ENCODE measurements at regions not wholly inside any gene's neighbourhood (a gene's known extent, or its start where the extent isn't known, plus 50 kb on each side); places are given as distances from the start of the nearest gene placed in this dataset.

DNA sequence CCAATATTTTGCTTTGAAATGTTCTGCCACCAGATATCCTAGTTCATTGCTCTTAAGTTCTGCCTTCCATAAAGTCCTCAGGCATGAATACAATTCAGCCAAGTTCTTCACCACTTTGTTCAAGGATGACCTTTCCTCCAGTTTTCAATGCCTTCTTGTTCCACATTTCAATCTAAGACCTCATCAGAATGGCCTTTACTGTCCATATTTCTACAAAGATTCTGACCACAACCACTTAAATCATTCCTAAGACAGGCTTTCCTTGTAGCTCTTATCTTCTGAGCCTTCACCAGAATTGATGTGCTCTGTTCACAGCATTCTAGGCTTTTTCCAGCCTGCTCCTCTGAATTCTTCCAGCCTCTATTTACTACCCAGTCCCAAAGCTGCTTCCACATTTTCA lies 319.0 kb downstream of the HACE1 start:
- no peak for ATAC-seq (ENCODE audit: low FRiP score)
- DNase-seq, result no peak
- Histone ChIP-seq H3K27ac (ENCODE audit: low read depth in 1 of 2, low read length in 2 of 2) (no peak overlapping the region), H3K27me3 (ENCODE audit: control insufficient read depth in 1 of 2, insufficient read depth in 2 of 2, low read length in 1 of 2) (no peaks in the 10 kb centered on the region), H3K9me3 (ENCODE audit: control insufficient read depth, low read length) (no peaks in the 10 kb centered on the region), H3K36me3 (ENCODE audit: control insufficient read depth in 1 of 2, insufficient read depth in 2 of 2, low read length in 1 of 2) (no peaks in the 10 kb centered on the region), H3K4me1 (ENCODE audit: control insufficient read depth in 1 of 2, insufficient read depth in 2 of 2, low read length in 2 of 2) (peaks cover 0 to 7% of the 10 kb centered on the region in 2 donors), H3K4me3 (ENCODE audit: low read length in 2 of 2) (no peak overlapping the region)
- intact Hi-C loops (cut with DNase I), result no loop called here

DNA sequence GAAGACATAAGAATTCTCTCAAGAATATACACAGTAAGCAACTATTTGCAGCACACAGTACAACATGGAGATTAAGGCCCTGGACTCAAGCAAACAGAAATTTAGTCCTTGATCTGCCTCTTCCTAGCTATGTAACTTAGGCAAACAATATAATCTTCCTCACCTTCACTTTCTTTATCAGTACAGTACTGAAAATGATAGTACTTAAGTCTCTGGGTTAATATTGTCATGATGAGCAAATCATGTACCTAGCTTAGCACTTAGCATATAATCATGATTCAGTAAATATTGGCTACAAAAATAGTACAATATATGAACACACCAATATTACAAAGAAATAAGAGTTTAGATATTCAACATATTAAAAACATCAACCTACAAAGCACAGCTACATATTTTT lies 320.5 kb downstream of the HACE1 start:
- no peak for ATAC-seq (ENCODE audit: low FRiP score)
- intact Hi-C loops (cut with DNase I), result no loop called here

DNA sequence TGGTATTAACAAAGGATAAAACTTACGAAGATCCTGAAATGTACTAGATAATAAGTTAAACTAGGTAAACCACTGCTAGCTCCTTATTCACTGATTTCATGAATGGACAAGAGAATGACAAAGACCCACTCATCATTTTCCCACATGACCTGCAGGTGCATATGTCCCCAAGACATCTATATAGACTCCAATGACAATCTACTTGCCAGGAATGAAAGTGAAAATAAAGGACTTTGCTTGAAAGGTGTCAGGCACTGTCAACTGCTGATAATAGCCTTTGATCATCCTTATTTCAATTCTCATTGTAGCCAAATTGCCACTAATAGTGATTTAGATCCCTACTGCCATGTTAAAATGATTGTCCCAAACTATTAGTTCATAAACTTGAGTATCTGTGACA lies 321.8 kb downstream of the HACE1 start:
- Histone ChIP-seq H3K4me1 (ENCODE audit: control insufficient read depth in 1 of 2, insufficient read depth in 2 of 2, low read length in 2 of 2) (peaks cover 4 to 13% of the 10 kb centered on the region in 2 donors), H3K9me3 (ENCODE audit: control insufficient read depth, low read length) (no peaks in the 10 kb centered on the region), H3K27ac (ENCODE audit: low read depth in 1 of 2, low read length in 2 of 2) (no peak overlapping the region), H3K4me3 (ENCODE audit: low read length in 2 of 2) (no peak overlapping the region), H3K36me3 (ENCODE audit: control insufficient read depth in 1 of 2, insufficient read depth in 2 of 2, low read length in 1 of 2) (no peaks in the 10 kb centered on the region), H3K27me3 (ENCODE audit: control insufficient read depth in 1 of 2, insufficient read depth in 2 of 2, low read length in 1 of 2) (no peaks in the 10 kb centered on the region)
- intact Hi-C loops (cut with DNase I), result no loop called here
- DNase-seq, result no peak
- ATAC-seq (ENCODE audit: low FRiP score), result no peak
- 86 to 98% methylated on average over 1 of the region's 1 CpG for WGBS, 2 donors

More for the DNA sequence above, 320.5 kb downstream of the HACE1 start:
- Histone ChIP-seq H3K27ac (ENCODE audit: low read depth in 1 of 2, low read length in 2 of 2) (no peak overlapping the region), H3K4me3 (ENCODE audit: low read length in 2 of 2) (no peak overlapping the region), H3K27me3 (ENCODE audit: control insufficient read depth in 1 of 2, insufficient read depth in 2 of 2, low read length in 1 of 2) (no peaks in the 10 kb centered on the region), H3K9me3 (ENCODE audit: control insufficient read depth, low read length) (no peaks in the 10 kb centered on the region), H3K4me1 (ENCODE audit: control insufficient read depth in 1 of 2, insufficient read depth in 2 of 2, low read length in 2 of 2) (peaks cover 0 to 7% of the 10 kb centered on the region in 2 donors), H3K36me3 (ENCODE audit: control insufficient read depth in 1 of 2, insufficient read depth in 2 of 2, low read length in 1 of 2) (no peaks in the 10 kb centered on the region)
- DNase-seq, result no peak

DNA sequence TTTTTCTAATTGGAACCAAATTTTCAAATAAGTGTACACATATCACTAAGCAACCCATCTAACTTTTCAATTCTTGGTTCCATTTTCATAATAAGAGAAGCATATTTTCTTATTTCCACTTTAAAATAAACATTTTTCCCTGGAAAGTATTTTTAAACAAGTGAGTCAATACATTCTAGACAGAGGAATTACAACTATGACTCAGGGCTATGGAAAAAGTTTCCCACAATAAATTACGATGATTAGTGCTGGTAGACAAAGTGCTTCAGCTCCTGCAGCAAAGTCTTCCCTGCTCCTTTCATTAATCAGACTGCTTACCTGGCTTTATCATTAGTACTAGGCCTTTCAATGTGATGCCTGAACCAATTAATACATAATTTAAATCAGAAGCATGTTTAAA lies 322.5 kb downstream of the HACE1 start:
- intact Hi-C loops (cut with DNase I), result no loop called here
- no peaks in the 10 kb centered on the region for H3K9me3 ChIP-seq (ENCODE audit: control insufficient read depth, low read length)
- H3K4me1 ChIP-seq (ENCODE audit: control insufficient read depth in 1 of 2, insufficient read depth in 2 of 2, low read length in 2 of 2), result peaks cover 4 to 16% of the 10 kb centered on the region in 2 donors
- H3K4me3 ChIP-seq (ENCODE audit: low read length in 2 of 2), result no peak overlapping the region
- no peaks in the 10 kb centered on the region for H3K36me3 ChIP-seq (ENCODE audit: control insufficient read depth in 1 of 2, insufficient read depth in 2 of 2, low read length in 1 of 2)
- H3K27ac ChIP-seq (ENCODE audit: low read depth in 1 of 2, low read length in 2 of 2), result no peak overlapping the region
- DNase-seq, result no peak
- H3K27me3 ChIP-seq (ENCODE audit: control insufficient read depth in 1 of 2, insufficient read depth in 2 of 2, low read length in 1 of 2), result no peaks in the 10 kb centered on the region
- WGBS, 2 donors, result 0 to 2% methylated on average over 1 of the region's 1 CpG
- no peak for ATAC-seq (ENCODE audit: low FRiP score)

DNA sequence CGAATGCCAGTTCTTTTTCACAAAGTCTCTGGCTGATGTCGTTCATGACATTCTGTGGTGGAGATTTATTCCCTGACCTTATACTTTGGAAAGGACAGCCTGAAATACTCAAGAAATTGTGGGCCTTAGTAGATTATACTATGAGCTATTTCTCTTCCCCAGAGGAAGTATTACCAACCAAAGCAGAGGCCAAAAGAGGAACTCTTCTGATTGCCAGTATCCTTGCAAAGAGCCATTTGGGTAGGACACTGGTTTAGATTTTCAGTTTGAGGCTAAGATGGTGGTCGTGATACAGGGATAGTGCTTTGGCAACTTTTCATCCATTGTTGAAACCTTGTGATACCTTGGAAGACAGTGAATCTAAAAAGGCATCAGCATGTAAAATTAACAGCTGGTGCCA lies 327.3 kb downstream of the HACE1 start:
- intact Hi-C loops (cut with DNase I), result no loop called here
- WGBS, 2 donors, result 20 to 25% methylated on average over 3 of the region's 3 CpGs
- H3K4me1 ChIP-seq (ENCODE audit: control insufficient read depth in 1 of 2, insufficient read depth in 2 of 2, low read length in 2 of 2), result peaks cover 7 to 20% of the 10 kb centered on the region in 2 donors
- ATAC-seq (ENCODE audit: low FRiP score) (no peak), DNase-seq (no peak)
- no peaks in the 10 kb centered on the region for H3K9me3 ChIP-seq (ENCODE audit: control insufficient read depth, low read length)
- no peaks in the 10 kb centered on the region for H3K27me3 ChIP-seq (ENCODE audit: control insufficient read depth in 1 of 2, insufficient read depth in 2 of 2, low read length in 1 of 2)
- H3K36me3 ChIP-seq (ENCODE audit: control insufficient read depth in 1 of 2, insufficient read depth in 2 of 2, low read length in 1 of 2), result no peaks in the 10 kb centered on the region
- no peak overlapping the region for H3K27ac ChIP-seq (ENCODE audit: low read depth in 1 of 2, low read length in 2 of 2)
- H3K4me3 ChIP-seq (ENCODE audit: low read length in 2 of 2), result no peak overlapping the region

DNA sequence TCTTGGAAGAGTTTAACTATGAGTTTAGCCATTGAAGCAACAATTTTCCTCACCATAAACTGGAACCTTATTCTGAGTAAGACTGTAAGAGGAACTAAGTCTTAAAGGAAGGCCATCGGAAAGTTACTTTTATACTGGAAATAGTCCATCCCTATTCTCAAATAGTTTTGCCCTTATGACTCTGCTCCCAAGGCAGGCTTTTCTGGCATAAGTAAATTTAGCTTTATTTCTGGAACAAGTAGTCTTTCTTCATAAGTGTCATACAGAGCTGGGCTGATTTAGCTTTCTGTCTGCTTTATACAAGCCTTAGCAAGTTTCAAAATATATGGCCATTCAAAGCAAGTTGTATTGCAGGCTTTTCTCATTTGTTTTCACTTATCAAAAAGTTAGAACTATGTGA lies 328.1 kb downstream of the HACE1 start:
- intact Hi-C loops (cut with DNase I), result no loop called here
- H3K36me3 ChIP-seq (ENCODE audit: control insufficient read depth in 1 of 2, insufficient read depth in 2 of 2, low read length in 1 of 2), result no peaks in the 10 kb centered on the region
- peak; percentile 60 for ATAC-seq (ENCODE audit: low FRiP score)
- 3 to 8% methylated on average over 1 of the region's 1 CpG for WGBS, 2 donors
- no peak for DNase-seq
- no peaks in the 10 kb centered on the region for H3K27me3 ChIP-seq (ENCODE audit: control insufficient read depth in 1 of 2, insufficient read depth in 2 of 2, low read length in 1 of 2)
- H3K4me3 ChIP-seq (ENCODE audit: low read length in 2 of 2), result no peak overlapping the region
- peaks cover 7 to 20% of the 10 kb centered on the region in 2 donors for H3K4me1 ChIP-seq (ENCODE audit: control insufficient read depth in 1 of 2, insufficient read depth in 2 of 2, low read length in 2 of 2)
- H3K9me3 ChIP-seq (ENCODE audit: control insufficient read depth, low read length), result no peaks in the 10 kb centered on the region
- H3K27ac ChIP-seq (ENCODE audit: low read depth in 1 of 2, low read length in 2 of 2), result peak overlapping the region in 1 of 2 donors; percentile 28

DNA sequence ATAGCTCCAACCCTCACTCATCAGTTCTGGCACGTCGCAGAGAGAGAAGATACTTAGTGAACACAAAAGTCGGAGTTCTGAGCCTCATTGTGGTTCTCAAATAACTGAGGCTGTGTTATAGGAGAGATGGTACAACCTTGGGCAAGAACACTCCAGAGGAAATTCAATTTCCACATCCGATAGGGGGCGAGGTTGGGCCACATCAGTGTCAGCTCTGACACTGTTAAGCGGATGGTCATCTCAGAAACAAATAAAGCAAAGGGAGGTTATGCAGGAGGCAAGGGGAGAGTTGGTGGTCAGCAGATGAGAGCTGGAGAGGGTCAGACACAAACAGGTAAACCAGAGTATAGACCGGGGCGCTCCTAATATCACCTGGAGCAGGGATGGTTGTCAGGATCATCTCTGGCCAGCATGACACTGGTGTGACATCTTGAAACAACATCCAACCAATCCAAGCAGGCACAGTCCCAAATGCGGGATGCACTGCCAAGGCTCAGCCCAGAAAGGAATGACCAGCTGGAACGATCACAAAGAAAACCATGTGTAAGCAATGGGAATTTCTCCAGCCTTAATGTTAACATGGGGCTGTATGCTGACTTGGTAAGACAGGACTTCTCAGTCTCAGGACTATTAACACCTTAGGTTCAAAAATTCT lies 331.8 kb downstream of the HACE1 start:
- WGBS, 2 donors, result 26 to 27% methylated on average over 10 of the region's 10 CpGs
- Histone ChIP-seq H3K27ac (ENCODE audit: low read depth in 1 of 2, low read length in 2 of 2) (peak overlapping the region in 1 of 2 donors; percentile 5), H3K4me1 (ENCODE audit: control insufficient read depth in 1 of 2, insufficient read depth in 2 of 2, low read length in 2 of 2) (peaks cover 2 to 12% of the 10 kb centered on the region in 2 donors), H3K9me3 (ENCODE audit: control insufficient read depth, low read length) (no peaks in the 10 kb centered on the region), H3K36me3 (ENCODE audit: control insufficient read depth in 1 of 2, insufficient read depth in 2 of 2, low read length in 1 of 2) (no peaks in the 10 kb centered on the region), H3K4me3 (ENCODE audit: low read length in 2 of 2) (no peak overlapping the region), H3K27me3 (ENCODE audit: control insufficient read depth in 1 of 2, insufficient read depth in 2 of 2, low read length in 1 of 2) (no peaks in the 10 kb centered on the region)
- peak; percentile 59 to 76 for DNase-seq
- peak; percentile 61 for ATAC-seq (ENCODE audit: low FRiP score)
- intact Hi-C loops (cut with DNase I), result loop anchor here in 1 of 2 donors (10.0 kb wide), 1 partner anchor 247 kb away; no protein-coding TSS in a partner anchor

GRCh38 chr6:104527311-104527710 lies 332.4 kb downstream of the HACE1 start:
- H3K27ac ChIP-seq (ENCODE audit: low read depth in 1 of 2, low read length in 2 of 2), result peak overlapping the region in 1 of 2 donors; percentile 5
- H3K27me3 ChIP-seq (ENCODE audit: control insufficient read depth in 1 of 2, insufficient read depth in 2 of 2, low read length in 1 of 2), result no peaks in the 10 kb centered on the region
- H3K36me3 ChIP-seq (ENCODE audit: control insufficient read depth in 1 of 2, insufficient read depth in 2 of 2, low read length in 1 of 2), result no peaks in the 10 kb centered on the region
- DNase-seq (peak in 1 of 2 donors; percentile 41), ATAC-seq (ENCODE audit: low FRiP score) (no peak)
- H3K4me3 ChIP-seq (ENCODE audit: low read length in 2 of 2), result no peak overlapping the region
- intact Hi-C loops (cut with DNase I), result loop anchor here in 1 of 2 donors (10.0 kb wide), 1 partner anchor 247 kb away; no protein-coding TSS in a partner anchor
- 24 to 39% methylated on average over 7 of the region's 7 CpGs for WGBS, 2 donors
- peaks cover 2 to 9% of the 10 kb centered on the region in 2 donors for H3K4me1 ChIP-seq (ENCODE audit: control insufficient read depth in 1 of 2, insufficient read depth in 2 of 2, low read length in 2 of 2)
- no peaks in the 10 kb centered on the region for H3K9me3 ChIP-seq (ENCODE audit: control insufficient read depth, low read length)

DNA sequence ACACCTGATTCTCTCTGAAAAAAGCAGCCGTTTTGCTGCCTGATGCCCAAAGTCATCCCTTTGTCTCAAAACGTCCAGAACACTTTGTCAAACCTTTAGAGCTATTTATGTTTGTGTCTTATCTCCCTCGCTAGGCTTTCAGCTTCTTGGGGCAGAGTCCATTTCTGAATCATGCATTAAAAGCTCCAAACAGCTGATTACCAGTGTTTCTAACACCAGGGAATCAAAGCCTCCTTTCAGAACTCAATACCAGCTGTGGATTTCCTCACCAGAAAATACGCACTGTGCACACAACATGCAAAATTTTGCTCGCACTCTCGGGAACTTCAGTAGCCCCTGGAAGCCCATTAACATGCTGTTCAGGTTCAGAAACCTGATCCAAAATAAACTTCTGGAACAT lies 333.3 kb downstream of the HACE1 start:
- no peaks in the 10 kb centered on the region for H3K9me3 ChIP-seq (ENCODE audit: control insufficient read depth, low read length)
- no peak for ATAC-seq (ENCODE audit: low FRiP score)

More for the DNA sequence above, 333.3 kb downstream of the HACE1 start:
- Histone ChIP-seq H3K27ac (ENCODE audit: low read depth in 1 of 2, low read length in 2 of 2) (no peak overlapping the region), H3K4me1 (ENCODE audit: control insufficient read depth in 1 of 2, insufficient read depth in 2 of 2, low read length in 2 of 2) (peaks cover 2 to 9% of the 10 kb centered on the region in 2 donors), H3K27me3 (ENCODE audit: control insufficient read depth in 1 of 2, insufficient read depth in 2 of 2, low read length in 1 of 2) (no peaks in the 10 kb centered on the region), H3K36me3 (ENCODE audit: control insufficient read depth in 1 of 2, insufficient read depth in 2 of 2, low read length in 1 of 2) (no peaks in the 10 kb centered on the region), H3K4me3 (ENCODE audit: low read length in 2 of 2) (no peak overlapping the region)
- no peak for DNase-seq
- WGBS, 2 donors, result 0 to 5% methylated on average over 6 of the region's 6 CpGs
- intact Hi-C loops (cut with DNase I), result loop anchor here in 1 of 2 donors (10.0 kb wide), 1 partner anchor 248 kb away; no protein-coding TSS in a partner anchor
